H9 (cell line): ENCODE measurements at regions not wholly inside any gene's neighbourhood (a gene's known extent, or its start where the extent isn't known, plus 50 kb on each side); places are given as distances from the start of the nearest gene placed in this dataset.

Experiments used
- DNase-seq: peaks from one replicate; pipeline ENCODE4 v3.0.0-alpha.2; 2017
- H2AFZ ChIP-seq: one replicate; pipeline ENCODE4 v1.6.1; 2013; ENCODE audit warnings: mild to moderate bottlenecking, low read length, control low read depth, moderate library complexity
- H2AK5ac ChIP-seq: 2 replicates; pipeline ENCODE4 v1.6.1; 2013; ENCODE audit warnings: low read length, control low read depth, mixed read lengths; ENCODE audit not compliant: insufficient read length
- H2BK120ac ChIP-seq: one replicate; pipeline ENCODE4 v1.6.1; 2013; ENCODE audit warnings: low read depth, mild to moderate bottlenecking, low read length, control low read depth, inconsistent platforms; ENCODE audit not compliant: poor library complexity, severe bottlenecking
- H2BK12ac ChIP-seq: 2 replicates; pipeline ENCODE4 v1.6.1; 2013; ENCODE audit warnings: low read length, control low read depth, mixed read lengths, low read depth; ENCODE audit not compliant: insufficient read length
- H2BK15ac ChIP-seq: 2 replicates; pipeline ENCODE4 v1.6.1; 2013; ENCODE audit warnings: low read depth, low read length, control low read depth
- H2BK20ac ChIP-seq: one replicate; pipeline ENCODE4 v1.6.1; 2013; ENCODE audit warnings: low read depth, mild to moderate bottlenecking, low read length, control low read depth, inconsistent platforms; ENCODE audit not compliant: poor library complexity, severe bottlenecking
- H2BK5ac ChIP-seq: 2 replicates; pipeline ENCODE4 v1.6.1; 2013; ENCODE audit warnings: low read length, control low read depth, mixed read lengths; ENCODE audit not compliant: insufficient read length
- H3K14ac ChIP-seq: 2 replicates; pipeline ENCODE4 v1.6.1; 2013; ENCODE audit warnings: low read length, control low read depth; ENCODE audit not compliant: insufficient read depth
- H3K18ac ChIP-seq: 2 replicates; pipeline ENCODE4 v1.6.1; 2013; ENCODE audit warnings: low read depth, mild to moderate bottlenecking, mixed read lengths, low read length, control low read depth; ENCODE audit not compliant: insufficient read length
- H3K23ac ChIP-seq: 2 replicates; pipeline ENCODE4 v1.6.1; 2013; ENCODE audit warnings: low read length, control low read depth, mixed read lengths, low read depth; ENCODE audit not compliant: insufficient read length
- H3K23me2 ChIP-seq: 2 replicates; pipeline ENCODE4 v1.6.1; 2013; ENCODE audit warnings: low read depth, mild to moderate bottlenecking, mixed read lengths, low read length, control low read depth; ENCODE audit not compliant: insufficient read length, poor library complexity, severe bottlenecking
- H3K27ac ChIP-seq: 2 replicates; pipeline ENCODE4 v1.5.1; 2013; ENCODE audit warnings: low read length, control low read depth, mixed read lengths, low read depth; ENCODE audit not compliant: insufficient read length
- H3K27me3 ChIP-seq: 2 replicates; pipeline ENCODE4 v1.6.1; 2013; ENCODE audit warnings: low read length, control low read depth, inconsistent platforms; ENCODE audit not compliant: insufficient read depth
- H3K4ac ChIP-seq: 2 replicates; pipeline ENCODE4 v1.6.1; 2013; ENCODE audit warnings: low read depth, mild to moderate bottlenecking, control low read depth, inconsistent platforms, low read length, moderate library complexity
- H3K4me1 ChIP-seq: 2 replicates; pipeline ENCODE4 v1.6.1; 2013; ENCODE audit warnings: low read length, control low read depth, inconsistent platforms; ENCODE audit not compliant: insufficient read depth
- H3K4me2 ChIP-seq: 2 replicates; pipeline ENCODE4 v1.6.1; 2013; ENCODE audit warnings: low read length, control low read depth, mixed read lengths; ENCODE audit not compliant: insufficient read length, insufficient read depth
- H3K56ac ChIP-seq: 2 replicates; pipeline ENCODE4 v1.6.1; 2013; ENCODE audit warnings: low read depth, mild to moderate bottlenecking, mixed read lengths, low read length, control low read depth; ENCODE audit not compliant: insufficient read length
- H3K79me1 ChIP-seq: 2 replicates; pipeline ENCODE4 v1.6.1; 2013; ENCODE audit warnings: low read depth, mild to moderate bottlenecking, moderate library complexity, low read length, control low read depth, inconsistent platforms; ENCODE audit not compliant: insufficient read depth, poor library complexity, severe bottlenecking
- H3K79me2 ChIP-seq: 2 replicates; pipeline ENCODE4 v1.6.1; 2013; ENCODE audit warnings: low read length, control low read depth, inconsistent platforms; ENCODE audit not compliant: insufficient read depth
- H3K9ac ChIP-seq: 2 replicates; pipeline ENCODE4 v1.6.1; 2013; ENCODE audit warnings: low read length, control low read depth, mixed read lengths; ENCODE audit not compliant: insufficient read length; ENCODE audit errors: extremely low read depth
- H3K9me3 ChIP-seq: one replicate; pipeline ENCODE4 v1.6.1; 2013; ENCODE audit warnings: low read depth, low read length, inconsistent platforms; ENCODE audit not compliant: control insufficient read depth
- H3T11ph ChIP-seq: one replicate; pipeline ENCODE4 v1.6.1; 2013; ENCODE audit warnings: mild to moderate bottlenecking, low read length, control low read depth, inconsistent platforms
- H4K20me1 ChIP-seq: one replicate; pipeline ENCODE4 v1.6.1; 2013; ENCODE audit not compliant: control insufficient read depth, insufficient read length, insufficient read depth
- H4K5ac ChIP-seq: 2 replicates; pipeline ENCODE4 v1.6.1; 2013; ENCODE audit warnings: low read depth, mild to moderate bottlenecking, mixed read lengths, low read length, control low read depth; ENCODE audit not compliant: insufficient read length
- H4K8ac ChIP-seq: replicated peaks from 2 replicates; pipeline ENCODE4 v1.6.1; 2013; ENCODE audit warnings: low read length, control low read depth, mixed read lengths, low read depth; ENCODE audit not compliant: insufficient read length
- H4K91ac ChIP-seq: 2 replicates; pipeline ENCODE4 v1.6.1; 2013; ENCODE audit warnings: low read depth, mild to moderate bottlenecking, moderate library complexity, mixed read lengths, low read length, control low read depth; ENCODE audit not compliant: insufficient read length
- H3K27ac Mint-ChIP-seq, 3 experiments: 2 replicates in 2 of 3; 3 replicates in 1 of 3; pipeline ENCODE4 v1.8.0; 2020 to 2021; ENCODE audit warnings: mixed read lengths in 3 of 3, mild to moderate bottlenecking in 1 of 3, moderate library complexity in 1 of 3
- H3K27me3 Mint-ChIP-seq: 2 replicates; pipeline ENCODE4 v1.8.0; 2021; ENCODE audit warnings: low read depth, mild to moderate bottlenecking, moderate library complexity, mixed read lengths
- H3K36me3 Mint-ChIP-seq, 3 experiments: 2 replicates in 2 of 3; 3 replicates in 1 of 3; pipeline ENCODE4 v1.8.0; 2020 to 2021; ENCODE audit warnings: low read depth in 3 of 3, mixed read lengths in 3 of 3; ENCODE audit not compliant: insufficient read depth in 1 of 3
- H3K4me1 Mint-ChIP-seq, 2 experiments: 2 replicates each; pipeline ENCODE4 v1.8.0; 2020; ENCODE audit warnings: mixed read lengths in 2 of 2
- H3K4me3 Mint-ChIP-seq, 2 experiments: 2 replicates in 1 of 2; 3 replicates in 1 of 2; pipeline ENCODE4 v1.8.0; 2020 to 2021; ENCODE audit warnings: mild to moderate bottlenecking in 2 of 2, mixed read lengths in 2 of 2, moderate library complexity in 1 of 2
- H3K9me3 Mint-ChIP-seq, 2 experiments: 2 replicates in 1 of 2; 3 replicates in 1 of 2; pipeline ENCODE4 v1.8.0; 2020; ENCODE audit warnings: mild to moderate bottlenecking in 2 of 2, mixed read lengths in 2 of 2, moderate library complexity in 1 of 2
- WGBS: extraction: QIAGEN DNeasy Blood & Tissue Kit; methylation state at CpG from one replicate; pipeline ENCODE4 v1.1.7; 2013; ENCODE audit warnings: missing lambda C conversion rate, low lambda C conversion rate, mixed read lengths; ENCODE audit not compliant: insufficient read length; ENCODE audit errors: extremely low coverage; 5-methylcytosine and 5-hydroxymethylcytosine counted together
- TF ChIP-seq, protein P1 (sequence below): fragments of 200-600 bp; sonication (generic); conservative IDR thresholded peaks from 3 replicates; pipeline ENCODE4 v1.8.0; 2021; ENCODE audit warnings: antibody characterized with exemption, mild to moderate bottlenecking

DNA sequence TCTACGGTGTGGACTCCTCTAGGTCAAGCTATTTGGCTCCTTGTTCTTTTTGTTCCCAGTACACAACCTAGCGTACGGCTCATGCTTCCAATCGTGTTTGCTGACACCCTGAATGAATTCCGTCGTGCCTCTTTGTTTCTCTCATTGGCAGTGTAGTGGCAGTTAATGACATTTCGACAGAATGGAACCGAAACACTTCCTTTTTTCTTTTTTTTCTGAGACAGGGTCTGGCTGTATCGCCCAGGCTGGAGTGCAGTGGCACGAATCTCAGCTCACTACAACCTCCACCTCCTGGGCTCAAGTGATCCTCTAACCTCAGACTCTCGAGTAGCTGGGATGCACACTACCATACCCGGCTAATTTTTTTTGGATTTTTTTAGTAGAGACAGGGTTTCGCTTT is 113.3 kb upstream of the ATP6AP2 start:
- Histone ChIP-seq H4K20me1 (no peaks in the 10 kb centered on the region), H4K91ac (no peak overlapping the region), H3K4me1 (peaks cover 8% of the 10 kb centered on the region; the same call in 1 of the 2 replicates), H3K4me2 (no peak overlapping the region), H2AFZ (no peak overlapping the region), H2BK20ac (no peak overlapping the region), H3K23ac (no peak overlapping the region), H3K79me2 (no peaks in the 10 kb centered on the region), H2AK5ac (no peak overlapping the region), H4K8ac (no peak overlapping the region), H2BK12ac (no peak overlapping the region), H3K56ac (no peak overlapping the region), H3K14ac (no peak overlapping the region), H2BK5ac (no peak overlapping the region), H3K79me1 (no peaks in the 10 kb centered on the region), H3K27ac (no peak overlapping the region), H3K4ac (no peak overlapping the region), H3T11ph (no peak overlapping the region), H3K27me3 (no peaks in the 10 kb centered on the region), H3K23me2 (no peaks in the 10 kb centered on the region), H4K5ac (no peak overlapping the region), H2BK15ac (no peak overlapping the region), H2BK120ac (no peak overlapping the region), H3K9me3 (no peaks in the 10 kb centered on the region), H3K9ac (no peak overlapping the region), H3K18ac (no peak overlapping the region)
- TF ChIP-seq, protein P1, sequence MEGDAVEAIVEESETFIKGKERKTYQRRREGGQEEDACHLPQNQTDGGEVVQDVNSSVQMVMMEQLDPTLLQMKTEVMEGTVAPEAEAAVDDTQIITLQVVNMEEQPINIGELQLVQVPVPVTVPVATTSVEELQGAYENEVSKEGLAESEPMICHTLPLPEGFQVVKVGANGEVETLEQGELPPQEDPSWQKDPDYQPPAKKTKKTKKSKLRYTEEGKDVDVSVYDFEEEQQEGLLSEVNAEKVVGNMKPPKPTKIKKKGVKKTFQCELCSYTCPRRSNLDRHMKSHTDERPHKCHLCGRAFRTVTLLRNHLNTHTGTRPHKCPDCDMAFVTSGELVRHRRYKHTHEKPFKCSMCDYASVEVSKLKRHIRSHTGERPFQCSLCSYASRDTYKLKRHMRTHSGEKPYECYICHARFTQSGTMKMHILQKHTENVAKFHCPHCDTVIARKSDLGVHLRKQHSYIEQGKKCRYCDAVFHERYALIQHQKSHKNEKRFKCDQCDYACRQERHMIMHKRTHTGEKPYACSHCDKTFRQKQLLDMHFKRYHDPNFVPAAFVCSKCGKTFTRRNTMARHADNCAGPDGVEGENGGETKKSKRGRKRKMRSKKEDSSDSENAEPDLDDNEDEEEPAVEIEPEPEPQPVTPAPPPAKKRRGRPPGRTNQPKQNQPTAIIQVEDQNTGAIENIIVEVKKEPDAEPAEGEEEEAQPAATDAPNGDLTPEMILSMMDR, result no peak
- no peak overlapping the region for H3K27ac Mint-ChIP-seq
- peaks cover 16% of the 10 kb centered on the region for H3K27me3 Mint-ChIP-seq
- H3K9me3 Mint-ChIP-seq, result peaks cover 68 to 70% of the 10 kb centered on the region in 2 experiments
- no peak for DNase-seq
- peaks cover 17 to 23% of the 10 kb centered on the region in 2 experiments for H3K4me1 Mint-ChIP-seq
- H3K4me3 Mint-ChIP-seq, result no peak overlapping the region; a peak in 1 of 5 replicates
- no CpG with 5 or more reads among the region's 13 CpGs for WGBS
- H3K36me3 Mint-ChIP-seq, result peaks cover 0 to 5% (median 0%) of the 10 kb centered on the region in 3 experiments; a peak in 4 of 7 replicates
